Kidney epithelial cell (primary cell): ENCODE measurements at regions not wholly inside any gene's neighbourhood (a gene's known extent, or its start where the extent isn't known, plus 50 kb on each side); places are given as distances from the start of the nearest gene placed in this dataset.

Experiments
- DNase-seq: peaks from one replicate; pipeline ENCODE4 v3.0.0-alpha.2; 2010; ENCODE audit warnings: low read depth
- H3K27me3 ChIP-seq: 2 replicates; pipeline ENCODE4 v1.6.0; 2011; ENCODE audit warnings: low read length; ENCODE audit not compliant: control insufficient read depth, insufficient read depth
- H3K36me3 ChIP-seq: 2 replicates; pipeline ENCODE4 v1.5.1; 2011; ENCODE audit warnings: low read length; ENCODE audit not compliant: control insufficient read depth, insufficient read depth
- H3K4me3 ChIP-seq: 2 replicates; pipeline ENCODE4 v1.5.1; 2011; ENCODE audit warnings: low read depth, mild to moderate bottlenecking, control low read depth, low read length
- TF ChIP-seq, protein P1 (sequence below): IDR thresholded peaks from 2 replicates; pipeline ENCODE4 v1.5.1; 2011; ENCODE audit warnings: mild to moderate bottlenecking, moderate library complexity, low read length, control low read depth, inconsistent platforms; ENCODE audit not compliant: insufficient read depth, poor library complexity, severe bottlenecking

DNA sequence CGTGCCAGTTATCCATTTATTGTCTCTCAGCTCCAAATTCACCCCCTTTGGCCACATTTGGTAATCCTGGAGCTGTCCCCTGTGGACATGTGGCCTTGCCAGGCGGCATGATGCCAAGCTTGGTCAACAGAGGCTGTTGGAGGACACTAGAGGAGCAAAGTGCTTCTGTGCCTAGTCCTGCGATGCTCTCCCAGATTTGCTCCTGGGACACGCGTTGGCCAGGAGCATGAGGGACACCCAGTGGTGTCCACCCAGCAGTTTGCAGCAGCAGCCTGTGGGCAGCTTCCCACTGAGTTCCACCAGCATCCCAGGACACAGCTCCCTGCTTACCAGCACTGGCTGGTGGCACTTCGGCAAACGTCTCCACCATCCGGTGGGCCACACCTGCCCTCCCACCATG lies 55.5 kb upstream of the STEAP1B start:
- TF ChIP-seq, protein P1, sequence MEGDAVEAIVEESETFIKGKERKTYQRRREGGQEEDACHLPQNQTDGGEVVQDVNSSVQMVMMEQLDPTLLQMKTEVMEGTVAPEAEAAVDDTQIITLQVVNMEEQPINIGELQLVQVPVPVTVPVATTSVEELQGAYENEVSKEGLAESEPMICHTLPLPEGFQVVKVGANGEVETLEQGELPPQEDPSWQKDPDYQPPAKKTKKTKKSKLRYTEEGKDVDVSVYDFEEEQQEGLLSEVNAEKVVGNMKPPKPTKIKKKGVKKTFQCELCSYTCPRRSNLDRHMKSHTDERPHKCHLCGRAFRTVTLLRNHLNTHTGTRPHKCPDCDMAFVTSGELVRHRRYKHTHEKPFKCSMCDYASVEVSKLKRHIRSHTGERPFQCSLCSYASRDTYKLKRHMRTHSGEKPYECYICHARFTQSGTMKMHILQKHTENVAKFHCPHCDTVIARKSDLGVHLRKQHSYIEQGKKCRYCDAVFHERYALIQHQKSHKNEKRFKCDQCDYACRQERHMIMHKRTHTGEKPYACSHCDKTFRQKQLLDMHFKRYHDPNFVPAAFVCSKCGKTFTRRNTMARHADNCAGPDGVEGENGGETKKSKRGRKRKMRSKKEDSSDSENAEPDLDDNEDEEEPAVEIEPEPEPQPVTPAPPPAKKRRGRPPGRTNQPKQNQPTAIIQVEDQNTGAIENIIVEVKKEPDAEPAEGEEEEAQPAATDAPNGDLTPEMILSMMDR, result no peak
- H3K36me3 ChIP-seq, result no peaks in the 10 kb centered on the region
- no peak for DNase-seq
- H3K4me3 ChIP-seq, result no peak overlapping the region
- peaks cover under 1% of the 10 kb centered on the region for H3K27me3 ChIP-seq

DNA sequence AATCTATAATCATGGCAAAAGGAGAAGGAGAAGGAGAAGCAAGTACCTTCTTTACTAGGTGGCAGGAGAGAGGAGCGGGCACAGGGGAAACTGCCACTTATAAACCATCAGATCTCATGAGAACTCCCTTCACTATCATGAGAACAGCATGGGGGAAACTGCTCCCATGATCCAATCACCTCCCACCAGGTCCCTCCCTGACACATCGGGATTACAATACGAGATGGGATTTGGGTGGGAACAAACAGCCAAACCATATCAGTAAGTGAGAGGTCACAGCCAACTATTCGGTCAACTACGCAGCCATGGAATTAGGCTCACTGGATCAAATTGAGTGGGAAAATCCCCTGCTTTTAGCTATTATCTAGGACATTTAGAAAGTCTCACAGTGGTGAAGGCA lies 54.2 kb upstream of the STEAP1B start:
- Histone ChIP-seq H3K36me3 (no peaks in the 10 kb centered on the region), H3K4me3 (no peak overlapping the region), H3K27me3 (peaks cover 2% of the 10 kb centered on the region)
- DNase-seq, result no peak
- TF ChIP-seq, protein P1, result no peak

DNA sequence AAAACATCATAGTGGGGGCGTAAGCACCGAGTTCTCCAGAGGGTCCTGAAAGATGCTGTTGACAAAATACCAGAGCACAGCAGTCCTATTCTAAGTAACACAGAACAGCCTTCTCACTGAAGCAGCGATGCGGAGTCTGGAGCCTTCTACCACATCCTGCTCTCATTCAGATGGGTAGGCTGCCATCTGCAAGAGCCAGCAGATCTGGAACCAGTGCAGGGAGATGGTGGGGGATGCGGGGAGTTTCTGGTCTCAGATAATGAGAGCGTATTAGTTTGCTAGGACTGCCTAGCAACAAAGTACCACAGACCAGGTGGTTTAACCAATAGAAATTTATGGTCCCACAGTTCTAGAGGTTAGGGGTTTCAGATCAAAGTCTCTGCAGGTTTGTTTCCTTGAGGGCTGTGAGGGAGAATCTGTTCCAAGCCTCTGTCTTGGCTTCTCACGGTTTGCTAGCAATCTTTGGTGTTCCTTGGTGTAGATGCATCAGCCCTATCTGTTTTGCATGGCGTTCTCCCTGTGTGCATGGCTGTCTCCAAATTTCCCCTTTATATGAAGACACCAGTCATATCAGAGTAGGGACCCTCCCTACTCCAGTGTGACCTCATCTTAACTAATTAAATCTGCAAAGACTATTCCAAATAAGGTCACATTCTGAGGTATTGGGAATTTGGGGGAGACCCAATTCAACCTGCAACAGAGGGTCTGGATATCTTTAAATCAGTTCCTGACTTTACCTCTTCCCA lies 52.0 kb upstream of the STEAP1B start:
- Histone ChIP-seq H3K27me3 (peaks cover 2% of the 10 kb centered on the region), H3K4me3 (no peak overlapping the region), H3K36me3 (no peaks in the 10 kb centered on the region)
- DNase-seq, result no peak
- TF ChIP-seq, protein P1, result no peak

DNA sequence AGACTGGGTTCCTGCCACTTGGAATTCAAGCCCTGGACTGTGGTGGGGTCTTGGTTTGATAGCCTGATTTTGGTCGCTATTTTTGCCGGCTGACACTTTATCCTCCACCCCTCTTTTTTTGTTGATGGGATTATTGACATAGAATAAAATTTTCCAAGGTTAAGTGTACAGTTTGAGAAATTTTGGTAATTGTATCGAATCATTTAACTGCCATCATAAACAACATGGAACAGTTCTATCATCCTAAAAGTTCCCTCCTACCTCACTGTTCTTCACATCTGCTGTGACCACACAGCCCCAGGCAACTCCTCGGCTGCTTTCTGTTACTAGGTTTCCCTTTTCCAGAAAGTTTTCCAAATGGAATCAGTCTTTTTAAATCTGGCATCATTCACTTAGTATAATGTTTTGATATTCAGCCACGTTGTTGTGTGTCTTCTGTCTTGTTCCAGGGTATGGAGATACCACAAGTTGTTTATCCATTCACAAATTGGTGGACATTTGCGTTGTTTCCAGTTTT lies 50.6 kb upstream of the STEAP1B start:
- H3K4me3 ChIP-seq, result peak overlapping the region; percentile 47
- H3K27me3 ChIP-seq, result peaks cover 2% of the 10 kb centered on the region
- no peak for DNase-seq
- H3K36me3 ChIP-seq, result no peaks in the 10 kb centered on the region
- TF ChIP-seq, protein P1, result no peak

DNA sequence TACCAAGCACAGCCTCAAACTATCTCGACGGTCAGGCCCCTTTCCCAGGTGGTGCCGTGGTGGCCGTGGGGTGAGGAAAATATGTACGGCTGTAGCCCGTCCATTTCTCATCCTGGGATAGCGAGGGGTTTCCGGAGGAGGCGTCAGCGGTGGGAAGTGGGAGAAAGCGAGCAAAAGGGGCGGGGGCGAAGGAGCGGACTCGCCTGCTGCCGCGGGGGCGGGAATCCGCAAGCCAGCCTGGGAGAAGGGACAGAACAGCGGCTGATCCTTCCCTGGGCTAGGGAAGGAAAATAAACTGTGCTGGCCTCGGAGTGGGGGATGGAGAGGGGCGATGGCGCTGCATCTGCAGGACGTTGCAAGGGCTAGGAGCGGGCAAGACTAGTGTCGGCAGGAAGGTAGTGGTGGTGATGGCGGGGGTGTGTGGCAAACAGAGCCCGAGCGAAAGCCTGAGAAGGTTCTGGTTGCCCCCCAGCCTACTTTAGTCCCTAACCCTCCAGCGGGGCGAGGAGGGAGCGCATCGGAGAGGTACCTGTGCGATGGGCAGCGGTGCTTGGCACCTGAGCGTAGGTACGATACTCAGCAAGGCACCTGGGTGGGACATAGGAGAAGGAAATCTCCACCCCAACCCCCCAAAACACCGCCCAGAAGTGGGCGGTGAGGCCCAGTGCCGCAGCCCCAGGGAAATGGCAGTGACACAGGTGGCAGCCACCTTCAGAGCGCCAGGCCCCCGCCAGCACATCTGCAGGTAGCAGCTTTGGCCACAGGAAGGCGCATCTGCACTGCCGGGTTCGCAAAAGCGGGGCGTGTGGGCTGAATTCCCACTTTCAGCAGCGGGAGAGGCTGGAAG lies 49.9 kb upstream of the STEAP1B start:
- Histone ChIP-seq H3K27me3 (peaks cover 2% of the 10 kb centered on the region), H3K36me3 (no peaks in the 10 kb centered on the region), H3K4me3 (peak overlapping the region; percentile 47)
- TF ChIP-seq, protein P1, result peak; percentile 89
- no peak for DNase-seq
